ENCODE measurements at regions not wholly inside any gene's neighbourhood (a gene's known extent, or its start where the extent isn't known, plus 50 kb on each side); places are given as distances from the start of the nearest gene placed in this dataset.
A peak's percentile ranks its signal among the peaks of the same experiment; 100 is the strongest.

DNA sequence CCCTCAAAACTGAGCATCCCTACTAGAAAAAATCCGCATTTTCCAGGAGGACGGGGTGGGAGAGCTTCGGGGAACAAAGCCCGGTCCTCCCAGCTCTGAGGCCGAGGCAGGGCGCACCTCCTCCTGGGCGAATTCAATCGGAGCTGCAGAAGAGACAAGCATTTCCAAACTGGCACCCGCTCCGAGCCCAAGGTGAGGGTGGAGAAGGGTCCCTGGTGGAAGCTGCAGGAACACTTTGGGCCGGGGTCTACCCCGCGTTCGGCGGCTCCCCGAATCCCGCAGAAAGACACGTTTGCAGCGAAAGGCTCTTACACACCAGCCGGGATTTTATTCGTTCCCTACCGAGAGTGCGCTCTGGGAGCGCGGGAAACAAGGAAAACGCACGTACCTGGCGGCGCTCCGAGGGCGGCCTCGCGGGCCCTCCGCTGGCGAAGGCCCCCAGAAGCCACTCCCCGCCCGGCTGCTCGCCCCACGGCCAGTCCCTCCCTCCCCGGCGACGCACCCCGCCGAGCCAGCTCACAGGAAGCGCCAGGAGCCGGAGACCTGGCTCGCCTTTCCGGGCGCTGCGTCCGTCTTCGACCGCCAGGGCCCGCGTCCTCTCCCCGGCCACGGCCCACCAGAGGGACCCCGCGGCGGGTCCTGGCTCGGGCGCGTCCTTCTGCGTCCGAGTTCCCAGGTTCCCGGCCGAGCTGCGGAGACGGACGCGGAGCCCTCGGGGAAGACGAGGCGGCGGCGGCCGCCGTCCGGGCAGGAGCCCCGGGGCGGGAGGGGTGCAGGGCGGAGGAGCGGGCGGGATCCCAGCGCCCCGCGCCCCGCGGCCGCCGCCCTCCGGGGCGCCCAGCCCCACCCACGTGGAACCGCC is 49.8 kb upstream of the BAHCC1 start:
- peak; percentile 56 for DNase-seq

Measured in NCI-H1105 (cell line).